HL-60 (cell line): ENCODE measurements at regions not wholly inside any gene's neighbourhood (a gene's known extent, or its start where the extent isn't known, plus 50 kb on each side); places are given as distances from the start of the nearest gene placed in this dataset.
"Not testable (repeated sequence)": the region's sequence is repeated elsewhere in the genome, so short reads cannot be mapped to it uniquely, and the experiment has no call there.

ENCODE experiments used
- DNase-seq, 2 experiments: peaks; one replicate each; pipeline ENCODE4 v3.0.0-alpha.2; 2010 to 2020; ENCODE audit warnings: low read depth in 1 of 2, low spot score in 1 of 2
- H3K27ac ChIP-seq: fragments of 250-450 bp; sonication (Bioruptor Pico); replicated peaks from 2 replicates; pipeline ENCODE4 v1.5.1; 2020; ENCODE audit warnings: mild to moderate bottlenecking, moderate library complexity
- H3K27me3 ChIP-seq: fragments of 250-450 bp; sonication (Bioruptor Pico); 2 replicates; pipeline ENCODE4 v1.5.1; 2021; ENCODE audit warnings: mild to moderate bottlenecking, moderate library complexity; ENCODE audit not compliant: insufficient read depth, poor library complexity, severe bottlenecking
- H3K4me3 ChIP-seq: replicated peaks from 2 replicates; pipeline ENCODE4 v1.5.1; 2011; ENCODE audit warnings: mild to moderate bottlenecking, control low read depth, low read length; ENCODE audit not compliant: insufficient read depth
- CTCF ChIP-seq: IDR thresholded peaks from one replicate; pipeline ENCODE4 v1.5.1; 2011; ENCODE audit warnings: low read length, control low read depth, inconsistent platforms; ENCODE audit not compliant: insufficient read depth
- GABPA ChIP-seq: IDR thresholded peaks from 2 replicates; pipeline ENCODE4 v1.6.1; 2012; ENCODE audit warnings: low read depth
- POLR2AphosphoS5 ChIP-seq: IDR thresholded peaks from 2 replicates; pipeline ENCODE4 v1.6.1; 2012; ENCODE audit warnings: low read depth
- REST ChIP-seq: IDR thresholded peaks from 2 replicates; pipeline ENCODE4 v1.6.1; 2012; ENCODE audit warnings: low read depth; ENCODE audit not compliant: insufficient replicate concordance
- SPI1 ChIP-seq: IDR thresholded peaks from 2 replicates; pipeline ENCODE4 v1.6.1; 2012; ENCODE audit warnings: low read depth, mild to moderate bottlenecking, borderline replicate concordance

GRCh38 chr16:60608971-60609370 lies 1427.3 kb downstream of the CDH8 start:
- Histone ChIP-seq H3K27me3 (no peaks in the 10 kb centered on the region), H3K27ac (no peak overlapping the region), H3K4me3 (no peak overlapping the region)
- no peak for DNase-seq
- TF ChIP-seq CTCF = no peak
- TF ChIP-seq REST = no peak
- no peak for TF ChIP-seq SPI1
- no peak for TF ChIP-seq GABPA

- not testable (repeated sequence) for H3K27me3 ChIP-seq, H3K4me3 ChIP-seq, DNase-seq, H3K27ac ChIP-seq
These were observed 1430.6 kb downstream of the CDH8 start for GRCh38 chr16:60605652-60606051.

GRCh38 chr16:60605176-60605575 lies 1431.1 kb downstream of the CDH8 start:
- Histone ChIP-seq H3K4me3 (no peak overlapping the region), H3K27ac (no peak overlapping the region), H3K27me3 (no peaks in the 10 kb centered on the region)
- DNase-seq = no peak
- no peak for TF ChIP-seq REST

GRCh38 chr16:60586493-60586892 lies 1449.7 kb downstream of the CDH8 start:
- TF ChIP-seq GABPA (no peak), POLR2AphosphoS5 (no peak), CTCF (no peak), REST (no peak), SPI1 (no peak)
- Histone ChIP-seq H3K27ac (no peak overlapping the region), H3K4me3 (no peak overlapping the region), H3K27me3 (no peaks in the 10 kb centered on the region)
- peak in 1 of 2 experiments; percentile 2 for DNase-seq
